ENCODE measurements at regions not wholly inside any gene's neighbourhood (a gene's known extent, or its start where the extent isn't known, plus 50 kb on each side); places are given as distances from the start of the nearest gene placed in this dataset.

- no peak for DNase-seq
These were observed 415.2 kb upstream of the OR4E1 start for GRCh38 chr14:22088614-22089342.

- no peak for DNase-seq
These were observed 412.5 kb upstream of the OR4E1 start for GRCh38 chr14:22086131-22086530.

- peak; percentile 63 for DNase-seq
These were observed 411.0 kb upstream of the OR4E1 start for GRCh38 chr14:22084393-22085281.

- DNase-seq = no peak
These were observed 407.7 kb upstream of the OR4E1 start for GRCh38 chr14:22081337-22081736.

- DNase-seq = no peak
These were observed 406.1 kb upstream of the OR4E1 start for GRCh38 chr14:22079766-22080165.

- DNase-seq = no peak
These were observed 400.2 kb upstream of the OR4E1 start for GRCh38 chr14:22073801-22074200.

- DNase-seq = peak; percentile 59
These were observed 397.4 kb upstream of the OR4E1 start for GRCh38 chr14:22071006-22071405.

GRCh38 chr14:22070119-22070982 lies 396.7 kb upstream of the OR4E1 start:
- peak; percentile 62 for DNase-seq

GRCh38 chr14:22065347-22065746 lies 391.7 kb upstream of the OR4E1 start:
- DNase-seq = no peak

- DNase-seq = no peak
These were observed 385.6 kb upstream of the OR4E1 start for GRCh38 chr14:22059201-22059600.

- DNase-seq = no peak
These were observed 379.2 kb upstream of the OR4E1 start for GRCh38 chr14:22052795-22053194.

GRCh38 chr14:22047115-22047514 lies 373.5 kb upstream of the OR4E1 start:
- DNase-seq = peak; percentile 66

GRCh38 chr14:22046063-22046462 lies 372.4 kb upstream of the OR4E1 start:
- DNase-seq = no peak

- no peak for DNase-seq
These were observed 370.6 kb upstream of the OR4E1 start for GRCh38 chr14:22044193-22044592.

- no peak for DNase-seq
These were observed 367.1 kb upstream of the OR4E1 start for GRCh38 chr14:22040781-22041125.

GRCh38 chr14:22039938-22040780 lies 366.5 kb upstream of the OR4E1 start:
- DNase-seq = peak; percentile 60

GRCh38 chr14:22036541-22037239 lies 363.1 kb upstream of the OR4E1 start:
- no peak for DNase-seq

GRCh38 chr14:22026527-22026926 lies 352.9 kb upstream of the OR4E1 start:
- DNase-seq = no peak

- DNase-seq = no peak
These were observed 352.3 kb upstream of the OR4E1 start for GRCh38 chr14:22025879-22026278.

- DNase-seq = no peak
These were observed 350.5 kb upstream of the OR4E1 start for GRCh38 chr14:22024137-22024536.

GRCh38 chr14:22018890-22019289 lies 345.3 kb upstream of the OR4E1 start:
- no peak for DNase-seq

- DNase-seq = no peak
These were observed 338.8 kb upstream of the OR4E1 start for GRCh38 chr14:22012452-22012851.

Measured in CD4-positive, alpha-beta T cell treated with Interleukin-10 for 1 hour (primary cell).